ENCODE measurements at regions not wholly inside any gene's neighbourhood (a gene's known extent, or its start where the extent isn't known, plus 50 kb on each side); places are given as distances from the start of the nearest gene placed in this dataset.

DNA sequence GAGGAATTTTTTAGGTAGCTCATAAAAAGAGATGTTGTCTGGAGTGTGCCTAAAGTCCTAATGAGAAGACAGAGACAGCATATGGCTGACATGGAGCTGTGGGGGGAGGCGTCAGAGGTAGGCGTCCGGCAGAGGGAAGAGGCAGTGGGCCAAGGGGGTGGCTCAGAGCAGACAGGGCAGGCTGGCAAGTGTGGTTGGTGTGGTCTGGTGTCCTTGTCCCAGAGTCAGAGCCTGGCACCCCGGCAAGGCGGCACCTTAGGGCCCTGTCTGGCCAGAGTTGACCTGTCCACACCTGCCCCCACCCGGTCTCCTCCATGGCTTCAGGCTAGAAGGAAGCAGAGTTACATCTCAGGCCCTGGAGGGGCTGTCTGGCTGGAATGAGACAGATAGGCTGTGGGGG, 220.3 kb upstream of the ZNF32 start:
- TF ChIP-seq, protein P1, sequence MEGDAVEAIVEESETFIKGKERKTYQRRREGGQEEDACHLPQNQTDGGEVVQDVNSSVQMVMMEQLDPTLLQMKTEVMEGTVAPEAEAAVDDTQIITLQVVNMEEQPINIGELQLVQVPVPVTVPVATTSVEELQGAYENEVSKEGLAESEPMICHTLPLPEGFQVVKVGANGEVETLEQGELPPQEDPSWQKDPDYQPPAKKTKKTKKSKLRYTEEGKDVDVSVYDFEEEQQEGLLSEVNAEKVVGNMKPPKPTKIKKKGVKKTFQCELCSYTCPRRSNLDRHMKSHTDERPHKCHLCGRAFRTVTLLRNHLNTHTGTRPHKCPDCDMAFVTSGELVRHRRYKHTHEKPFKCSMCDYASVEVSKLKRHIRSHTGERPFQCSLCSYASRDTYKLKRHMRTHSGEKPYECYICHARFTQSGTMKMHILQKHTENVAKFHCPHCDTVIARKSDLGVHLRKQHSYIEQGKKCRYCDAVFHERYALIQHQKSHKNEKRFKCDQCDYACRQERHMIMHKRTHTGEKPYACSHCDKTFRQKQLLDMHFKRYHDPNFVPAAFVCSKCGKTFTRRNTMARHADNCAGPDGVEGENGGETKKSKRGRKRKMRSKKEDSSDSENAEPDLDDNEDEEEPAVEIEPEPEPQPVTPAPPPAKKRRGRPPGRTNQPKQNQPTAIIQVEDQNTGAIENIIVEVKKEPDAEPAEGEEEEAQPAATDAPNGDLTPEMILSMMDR (IDR thresholded peaks at IDR 0.05; ENCODE audit: low read depth, low read length, missing input control) = no peak
- no peak for TF ChIP-seq GABPA (IDR thresholded peaks at IDR 0.05 in 1 of 2, conservative IDR thresholded peaks at IDR 0.05 in 1 of 2)

Measured in liver (tissue), 3 donors.